ENCODE measurements at regions not wholly inside any gene's neighbourhood (a gene's known extent, or its start where the extent isn't known, plus 50 kb on each side); places are given as distances from the start of the nearest gene placed in this dataset.

DNA sequence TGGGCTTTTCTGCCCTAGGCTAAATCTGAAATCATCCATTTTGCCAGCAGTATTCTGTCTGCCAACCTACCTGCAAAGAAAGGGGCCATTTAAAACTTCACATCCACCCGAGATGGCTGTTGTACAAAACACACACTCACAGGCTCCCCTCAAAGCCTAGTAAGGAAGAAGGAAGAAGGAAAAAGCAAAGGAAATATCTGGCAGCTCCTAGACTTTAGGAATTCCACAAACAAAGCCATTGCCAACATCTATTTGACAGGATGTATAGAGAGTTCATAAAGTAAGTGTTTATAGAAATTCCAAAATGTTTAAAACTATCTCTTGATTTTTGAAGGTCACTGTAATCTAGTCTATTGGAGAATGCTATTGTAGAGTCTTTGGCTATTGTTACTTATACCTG, 91.9 kb upstream of the THBS1 start:
- Histone ChIP-seq H3K23ac (ENCODE audit: low read length) (no peak overlapping the region), H3K79me2 (ENCODE audit: control insufficient read depth, insufficient read depth, low read length, poor library complexity) (no peaks in the 10 kb centered on the region), H3K4ac (ENCODE audit: low read depth, low read length) (no peak overlapping the region), H3K4me3 (ENCODE audit: low read depth, low read length) (no peak overlapping the region), H4K91ac (ENCODE audit: low read depth, low read length) (no peak overlapping the region), H3K4me2 (ENCODE audit: low read length) (no peak overlapping the region), H3K9me3 (ENCODE audit: insufficient read depth, low read depth, low read length) (no peaks in the 10 kb centered on the region), H3K79me1 (ENCODE audit: low read length) (no peaks in the 10 kb centered on the region), H2AFZ (ENCODE audit: insufficient read depth, low read length, poor library complexity) (no peak overlapping the region), H3K4me1 (ENCODE audit: control insufficient read depth in 1 of 2, insufficient read depth in 2 of 2, low read length in 2 of 2) (no peaks in the 10 kb centered on the region), H3K27me3 (ENCODE audit: insufficient read depth, low read length) (no peaks in the 10 kb centered on the region), H4K12ac (ENCODE audit: low read depth, low read length) (no peak overlapping the region), H4K8ac (ENCODE audit: low read depth, low read length) (no peak overlapping the region), H3K14ac (ENCODE audit: low read length) (no peak overlapping the region), H2BK120ac (ENCODE audit: insufficient read depth, low read length, poor library complexity) (no peak overlapping the region), H3K27ac (ENCODE audit: low read depth, low read length) (no peak overlapping the region), H3K36me3 (ENCODE audit: control insufficient read depth in 1 of 2, insufficient read depth in 2 of 2, low read length in 2 of 2) (no peaks in the 10 kb centered on the region), H2BK12ac (ENCODE audit: low read length) (no peak overlapping the region), H3K18ac (ENCODE audit: low read length) (no peak overlapping the region), H2BK5ac (ENCODE audit: low read depth, low read length, poor library complexity) (no peak overlapping the region), H2AK5ac (ENCODE audit: low read length) (no peak overlapping the region), H3K9ac (ENCODE audit: low read length) (no peak overlapping the region)
- WGBS (ENCODE audit: extremely low coverage, insufficient coverage, insufficient read length): no CpG with 5 or more reads among the region's 1 CpG
- no peak for DNase-seq

DNA sequence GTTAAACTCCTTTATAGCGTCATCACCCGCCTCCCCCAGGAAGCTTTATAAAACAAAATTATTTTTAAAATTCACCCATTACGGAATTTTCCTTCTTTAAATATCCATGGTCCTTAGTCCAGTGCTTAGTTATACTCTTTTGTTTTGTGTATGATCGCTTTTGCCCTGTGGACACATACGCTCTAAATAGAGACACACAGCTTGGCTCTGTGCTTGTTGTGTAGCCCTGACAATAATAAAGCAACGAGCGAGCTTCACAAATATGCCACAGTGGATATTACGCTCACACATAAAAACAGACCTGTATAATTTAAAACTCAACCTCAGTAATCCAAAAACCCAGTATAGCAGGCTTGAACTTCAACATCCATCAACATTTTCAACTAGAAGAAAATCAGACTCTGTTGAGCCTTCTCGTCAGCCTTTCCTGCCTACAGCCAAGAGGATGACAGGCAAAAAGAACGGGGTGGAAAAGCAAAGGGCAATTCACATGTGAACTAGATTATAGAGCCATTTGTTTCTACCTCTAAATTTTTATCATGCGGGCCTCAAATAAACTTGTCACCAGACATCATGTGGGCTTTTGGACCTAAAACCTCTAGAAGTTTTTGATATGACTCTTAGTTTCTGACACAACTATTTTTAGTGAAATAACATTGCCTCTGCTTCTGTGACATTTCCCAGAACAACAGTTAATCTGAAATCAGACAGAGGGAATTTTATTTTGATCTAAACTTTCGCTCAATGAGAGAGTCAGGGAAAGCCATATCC, 89.6 kb upstream of the THBS1 start:
- Histone ChIP-seq H4K12ac (ENCODE audit: low read depth, low read length) (no peak overlapping the region), H3K79me2 (ENCODE audit: control insufficient read depth, insufficient read depth, low read length, poor library complexity) (no peaks in the 10 kb centered on the region), H2BK5ac (ENCODE audit: low read depth, low read length, poor library complexity) (no peak overlapping the region), H4K8ac (ENCODE audit: low read depth, low read length) (no peak overlapping the region), H3K79me1 (ENCODE audit: low read length) (peaks cover 2% of the 10 kb centered on the region), H3K9ac (ENCODE audit: low read length) (no peak overlapping the region), H3K27me3 (ENCODE audit: insufficient read depth, low read length) (no peaks in the 10 kb centered on the region), H3K4me2 (ENCODE audit: low read length) (no peak overlapping the region), H3K4ac (ENCODE audit: low read depth, low read length) (no peak overlapping the region), H3K36me3 (ENCODE audit: control insufficient read depth in 1 of 2, insufficient read depth in 2 of 2, low read length in 2 of 2) (no peaks in the 10 kb centered on the region), H3K23ac (ENCODE audit: low read length) (no peak overlapping the region), H3K27ac (ENCODE audit: low read depth, low read length) (no peak overlapping the region), H3K9me3 (ENCODE audit: insufficient read depth, low read depth, low read length) (no peaks in the 10 kb centered on the region), H4K91ac (ENCODE audit: low read depth, low read length) (no peak overlapping the region), H3K14ac (ENCODE audit: low read length) (no peak overlapping the region), H2BK120ac (ENCODE audit: insufficient read depth, low read length, poor library complexity) (no peak overlapping the region), H3K4me3 (ENCODE audit: low read depth, low read length) (no peak overlapping the region), H2AK5ac (ENCODE audit: low read length) (no peak overlapping the region), H2AFZ (ENCODE audit: insufficient read depth, low read length, poor library complexity) (no peak overlapping the region), H2BK12ac (ENCODE audit: low read length) (no peak overlapping the region), H3K18ac (ENCODE audit: low read length) (no peak overlapping the region), H3K4me1 (ENCODE audit: control insufficient read depth in 1 of 2, insufficient read depth in 2 of 2, low read length in 2 of 2) (peaks cover 2 to 4% of the 10 kb centered on the region in 2 experiments)
- WGBS (ENCODE audit: extremely low coverage, insufficient coverage, insufficient read length): no CpG with 5 or more reads among the region's 12 CpGs
- no peak for DNase-seq

DNA sequence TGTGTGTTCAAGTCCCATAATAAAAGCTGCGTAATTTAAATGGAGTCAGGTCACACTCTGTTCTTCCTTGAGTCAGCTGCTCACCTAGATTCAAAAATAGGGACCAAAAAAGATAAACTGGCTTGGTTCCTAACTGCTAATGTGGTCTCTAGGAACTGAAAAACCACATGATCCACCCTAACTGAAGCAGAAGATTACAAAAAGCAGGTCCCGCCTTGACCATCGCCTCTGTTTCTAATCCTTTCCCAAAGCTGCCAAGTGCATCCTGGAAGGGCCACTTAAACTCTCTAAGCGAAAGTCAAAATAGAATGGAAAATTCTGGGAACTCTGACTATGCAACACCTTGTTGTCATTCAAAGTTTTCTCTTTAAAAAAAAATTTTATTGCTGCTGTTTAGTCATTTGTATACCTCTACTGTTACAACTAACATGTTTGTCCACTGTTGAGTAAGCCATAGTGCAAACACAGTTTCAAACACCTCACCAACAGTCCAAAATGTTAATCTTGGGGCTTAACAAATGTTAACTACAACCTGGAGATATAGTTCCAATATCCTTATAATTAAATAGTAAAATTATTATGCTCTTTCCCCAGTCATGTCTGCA, 88.9 kb upstream of the THBS1 start:
- Histone ChIP-seq H3K18ac (ENCODE audit: low read length) (no peak overlapping the region), H3K36me3 (ENCODE audit: control insufficient read depth in 1 of 2, insufficient read depth in 2 of 2, low read length in 2 of 2) (no peaks in the 10 kb centered on the region), H3K4me2 (ENCODE audit: low read length) (no peak overlapping the region), H2BK12ac (ENCODE audit: low read length) (no peak overlapping the region), H2AFZ (ENCODE audit: insufficient read depth, low read length, poor library complexity) (no peak overlapping the region), H3K4ac (ENCODE audit: low read depth, low read length) (no peak overlapping the region), H3K79me2 (ENCODE audit: control insufficient read depth, insufficient read depth, low read length, poor library complexity) (no peaks in the 10 kb centered on the region), H4K91ac (ENCODE audit: low read depth, low read length) (no peak overlapping the region), H3K4me1 (ENCODE audit: control insufficient read depth in 1 of 2, insufficient read depth in 2 of 2, low read length in 2 of 2) (peaks cover 2 to 4% of the 10 kb centered on the region in 2 experiments), H3K9ac (ENCODE audit: low read length) (no peak overlapping the region), H2BK120ac (ENCODE audit: insufficient read depth, low read length, poor library complexity) (no peak overlapping the region), H4K12ac (ENCODE audit: low read depth, low read length) (no peak overlapping the region), H3K23ac (ENCODE audit: low read length) (no peak overlapping the region), H3K14ac (ENCODE audit: low read length) (no peak overlapping the region), H3K9me3 (ENCODE audit: insufficient read depth, low read depth, low read length) (no peaks in the 10 kb centered on the region), H2BK5ac (ENCODE audit: low read depth, low read length, poor library complexity) (no peak overlapping the region), H4K8ac (ENCODE audit: low read depth, low read length) (no peak overlapping the region), H3K79me1 (ENCODE audit: low read length) (peaks cover 2% of the 10 kb centered on the region), H3K4me3 (ENCODE audit: low read depth, low read length) (no peak overlapping the region), H2AK5ac (ENCODE audit: low read length) (no peak overlapping the region), H3K27ac (ENCODE audit: low read depth, low read length) (no peak overlapping the region), H3K27me3 (ENCODE audit: insufficient read depth, low read length) (no peaks in the 10 kb centered on the region)
- no CpG with 5 or more reads among the region's 4 CpGs for WGBS (ENCODE audit: extremely low coverage, insufficient coverage, insufficient read length)
- no peak for DNase-seq

DNA sequence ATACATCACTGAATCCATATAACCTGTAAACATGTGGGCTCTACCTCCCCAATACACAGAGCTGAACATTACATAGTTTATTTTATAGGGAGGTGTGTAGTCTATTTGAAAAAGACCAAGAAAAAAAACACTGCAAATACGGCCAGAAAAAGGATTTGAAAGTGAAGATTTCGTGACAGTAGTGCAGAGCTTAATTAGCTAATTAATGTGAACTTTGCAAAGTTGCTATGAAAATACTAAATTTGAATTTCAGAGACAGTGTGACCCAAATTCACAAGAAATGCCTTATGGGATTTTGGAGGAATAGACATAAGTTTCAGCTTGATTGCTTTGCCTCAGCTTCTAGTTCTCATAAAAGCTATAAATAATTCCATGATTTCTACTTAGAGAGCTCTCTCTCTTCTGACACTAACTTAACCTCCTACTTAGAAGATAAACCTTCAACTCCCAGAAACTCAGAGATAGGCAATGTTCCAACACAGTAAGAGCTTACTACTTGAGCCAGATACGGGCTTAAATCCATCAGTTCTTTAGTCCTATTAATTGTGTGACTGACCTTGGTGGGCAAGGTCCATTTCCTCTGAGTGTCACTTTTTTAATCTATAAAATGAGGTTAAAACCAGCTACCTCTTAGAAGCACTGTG, 87.3 kb upstream of the THBS1 start:
- Histone ChIP-seq H4K12ac (ENCODE audit: low read depth, low read length) (no peak overlapping the region), H3K18ac (ENCODE audit: low read length) (no peak overlapping the region), H4K8ac (ENCODE audit: low read depth, low read length) (no peak overlapping the region), H2AFZ (ENCODE audit: insufficient read depth, low read length, poor library complexity) (no peak overlapping the region), H3K23ac (ENCODE audit: low read length) (no peak overlapping the region), H3K9ac (ENCODE audit: low read length) (no peak overlapping the region), H3K79me1 (ENCODE audit: low read length) (peaks cover 2% of the 10 kb centered on the region), H3K4ac (ENCODE audit: low read depth, low read length) (no peak overlapping the region), H2BK120ac (ENCODE audit: insufficient read depth, low read length, poor library complexity) (no peak overlapping the region), H3K14ac (ENCODE audit: low read length) (no peak overlapping the region), H3K27me3 (ENCODE audit: insufficient read depth, low read length) (no peaks in the 10 kb centered on the region), H2BK5ac (ENCODE audit: low read depth, low read length, poor library complexity) (no peak overlapping the region), H3K4me2 (ENCODE audit: low read length) (no peak overlapping the region), H4K91ac (ENCODE audit: low read depth, low read length) (no peak overlapping the region), H3K79me2 (ENCODE audit: control insufficient read depth, insufficient read depth, low read length, poor library complexity) (no peaks in the 10 kb centered on the region), H2AK5ac (ENCODE audit: low read length) (no peak overlapping the region), H3K4me1 (ENCODE audit: control insufficient read depth in 1 of 2, insufficient read depth in 2 of 2, low read length in 2 of 2) (peaks cover 2 to 4% of the 10 kb centered on the region in 2 experiments), H3K4me3 (ENCODE audit: low read depth, low read length) (no peak overlapping the region), H2BK12ac (ENCODE audit: low read length) (no peak overlapping the region), H3K27ac (ENCODE audit: low read depth, low read length) (no peak overlapping the region), H3K9me3 (ENCODE audit: insufficient read depth, low read depth, low read length) (no peaks in the 10 kb centered on the region), H3K36me3 (ENCODE audit: control insufficient read depth in 1 of 2, insufficient read depth in 2 of 2, low read length in 2 of 2) (no peaks in the 10 kb centered on the region)
- no CpG with 5 or more reads among the region's 3 CpGs for WGBS (ENCODE audit: extremely low coverage, insufficient coverage, insufficient read length)
- no peak for DNase-seq

Measured in trophoblast cell (in vitro differentiated cells and primary cell).